ENCODE measurements at regions not wholly inside any gene's neighbourhood (a gene's known extent, or its start where the extent isn't known, plus 50 kb on each side); places are given as distances from the start of the nearest gene placed in this dataset.
"Not testable (repeated sequence)": the region's sequence is repeated elsewhere in the genome, so short reads cannot be mapped to it uniquely, and the experiment has no call there.

DNA sequence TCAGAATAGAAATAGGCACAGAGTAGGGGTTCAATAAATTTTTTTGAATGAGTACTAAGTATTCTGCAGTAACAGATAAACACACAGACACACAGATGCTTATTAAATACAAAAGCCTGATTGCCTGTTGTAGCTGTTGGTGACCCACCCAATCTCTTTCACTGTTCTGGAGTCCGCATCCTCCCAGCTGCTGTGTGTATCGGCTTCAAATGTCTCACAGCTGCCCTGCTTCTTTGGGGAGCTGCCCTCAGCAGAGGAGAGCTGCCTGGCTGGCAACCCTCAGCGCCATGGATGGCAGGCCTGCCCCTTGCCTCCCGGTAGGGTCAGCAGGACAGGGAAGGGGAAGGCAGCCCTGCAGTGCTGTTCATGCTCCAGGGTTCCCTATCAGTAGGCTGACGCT, 50.5 kb upstream of the PRNP start:
- Histone ChIP-seq H3K9ac (ENCODE audit: low read depth, low read length) (no peak overlapping the region), H3K36me3 (ENCODE audit: insufficient read depth, low read length) (no peaks in the 10 kb centered on the region), H3K9me3 (ENCODE audit: control insufficient read depth, insufficient read depth, low read length) (no peaks in the 10 kb centered on the region; the same call in 1 of the 2 replicates), H3K4me1 (ENCODE audit: insufficient read depth, low read length) (no peaks in the 10 kb centered on the region)

DNA sequence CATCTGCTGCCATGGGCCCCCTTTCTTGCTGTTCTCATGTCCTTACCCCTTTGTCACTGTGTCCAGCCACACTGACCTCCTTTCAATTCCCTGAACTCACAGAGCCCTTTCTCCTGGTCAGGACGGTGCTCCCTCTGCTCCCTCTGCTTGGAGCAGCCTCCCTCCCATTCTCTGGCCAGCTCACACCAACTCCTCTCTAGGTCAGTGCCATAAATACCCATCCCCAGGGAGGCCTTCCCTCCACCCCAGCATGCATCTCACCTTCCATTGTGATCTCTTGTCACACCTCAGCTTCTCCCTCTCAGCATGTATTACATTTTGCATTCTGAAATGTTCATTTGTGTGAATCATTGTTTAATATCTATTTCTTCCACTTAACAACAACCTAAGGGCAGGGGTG, 50.9 kb upstream of the PRNP start:
- H3K9ac ChIP-seq (ENCODE audit: low read depth, low read length) = no peak overlapping the region
- no peaks in the 10 kb centered on the region; the same call in 1 of the 2 replicates for H3K9me3 ChIP-seq (ENCODE audit: control insufficient read depth, insufficient read depth, low read length)
- no peaks in the 10 kb centered on the region for H3K4me1 ChIP-seq (ENCODE audit: insufficient read depth, low read length)
- no peaks in the 10 kb centered on the region for H3K36me3 ChIP-seq (ENCODE audit: insufficient read depth, low read length)

DNA sequence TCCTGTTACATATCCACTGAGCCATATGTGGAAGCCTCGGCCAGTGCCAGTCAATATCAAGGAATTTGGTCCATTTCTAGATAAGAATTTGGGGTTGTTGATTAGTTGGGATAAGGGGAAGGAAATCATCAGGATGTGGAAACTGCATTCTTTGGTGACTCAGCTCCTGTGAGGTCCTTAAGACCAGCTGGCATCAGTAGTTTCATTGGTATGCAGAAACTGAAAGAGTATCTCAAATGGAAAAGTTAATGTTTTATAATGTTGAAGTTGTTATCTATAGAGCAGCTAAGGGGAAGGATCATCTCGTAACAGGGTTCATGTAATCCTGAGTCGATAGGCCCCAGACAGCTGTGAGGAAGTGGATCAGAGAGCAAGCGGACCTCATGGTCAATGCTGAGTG, 52.5 kb upstream of the PRNP start:
- Histone ChIP-seq H3K36me3 (ENCODE audit: insufficient read depth, low read length) (no peaks in the 10 kb centered on the region), H3K4me1 (ENCODE audit: insufficient read depth, low read length) (no peaks in the 10 kb centered on the region), H3K9me3 (ENCODE audit: control insufficient read depth, insufficient read depth, low read length) (no peaks in the 10 kb centered on the region; the same call in 1 of the 2 replicates), H3K9ac (ENCODE audit: low read depth, low read length) (no peak overlapping the region)

DNA sequence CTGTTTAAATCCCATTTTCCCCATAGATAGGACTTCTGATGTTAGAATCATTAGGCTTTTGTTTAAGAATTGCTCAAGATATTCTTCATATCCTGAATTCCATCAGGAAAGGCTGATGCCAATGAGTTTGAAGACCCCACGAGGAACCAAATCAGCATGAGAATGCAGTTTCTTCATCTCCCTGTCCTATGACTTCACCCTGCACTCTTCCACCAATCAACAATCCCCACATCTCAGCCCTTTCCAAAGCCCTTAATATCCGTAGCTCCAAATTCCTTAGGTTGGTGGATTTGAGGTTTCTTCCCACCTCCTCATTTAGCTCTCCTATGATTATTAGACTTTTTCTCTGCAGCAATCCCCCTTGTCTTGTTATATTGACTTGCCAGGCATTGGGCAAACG, 52.9 kb upstream of the PRNP start:
- no peaks in the 10 kb centered on the region; the same call in 1 of the 2 replicates for H3K9me3 ChIP-seq (ENCODE audit: control insufficient read depth, insufficient read depth, low read length)
- H3K4me1 ChIP-seq (ENCODE audit: insufficient read depth, low read length) = no peaks in the 10 kb centered on the region
- no peak overlapping the region for H3K9ac ChIP-seq (ENCODE audit: low read depth, low read length)
- H3K36me3 ChIP-seq (ENCODE audit: insufficient read depth, low read length) = no peaks in the 10 kb centered on the region

DNA sequence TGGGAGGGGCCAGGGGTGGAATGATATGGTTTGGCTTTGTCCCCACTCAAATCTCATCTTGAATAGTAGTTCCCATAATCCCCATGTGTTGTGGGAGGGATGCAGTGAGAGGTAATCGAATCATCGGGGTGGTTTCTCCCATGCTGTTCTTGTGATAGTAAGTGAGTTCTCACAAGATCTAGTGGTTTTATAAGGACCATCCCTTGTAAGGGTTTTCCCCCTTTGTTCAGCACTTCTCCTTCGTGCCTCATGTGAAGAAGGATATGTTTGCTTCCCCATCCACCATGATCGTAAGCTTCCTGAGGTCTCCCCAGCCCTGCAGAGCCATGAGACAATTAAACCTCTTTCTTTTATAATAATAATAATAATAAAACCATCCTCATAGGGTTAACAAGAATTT, 53.4 kb upstream of the PRNP start:
- no peaks in the 10 kb centered on the region; the same call in 1 of the 2 replicates for H3K9me3 ChIP-seq (ENCODE audit: control insufficient read depth, insufficient read depth, low read length)
- no peak overlapping the region for H3K9ac ChIP-seq (ENCODE audit: low read depth, low read length)
- no peaks in the 10 kb centered on the region for H3K4me1 ChIP-seq (ENCODE audit: insufficient read depth, low read length)
- no peaks in the 10 kb centered on the region for H3K36me3 ChIP-seq (ENCODE audit: insufficient read depth, low read length)

DNA sequence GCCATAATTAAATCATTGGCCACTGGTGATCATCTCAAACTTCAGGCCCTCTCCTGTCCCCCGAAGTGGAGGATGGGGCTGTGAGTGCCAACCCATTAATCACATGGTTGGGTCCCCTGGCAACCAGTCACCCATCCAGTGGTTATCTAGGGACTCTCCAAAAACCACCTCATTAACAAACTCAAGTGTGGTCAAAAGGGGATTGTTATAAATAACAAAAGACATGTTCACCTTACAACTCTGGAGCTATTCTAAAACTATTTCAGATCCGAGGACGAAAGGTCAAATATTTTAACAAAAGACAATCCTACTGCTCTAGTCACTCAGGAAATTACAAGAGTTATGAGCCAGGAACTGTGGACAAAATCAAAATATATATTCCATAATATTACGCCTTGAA, 60.0 kb upstream of the PRNP start:
- no peaks in the 10 kb centered on the region for H3K4me1 ChIP-seq (ENCODE audit: insufficient read depth, low read length)
- H3K36me3 ChIP-seq (ENCODE audit: insufficient read depth, low read length) = no peaks in the 10 kb centered on the region
- no peak overlapping the region for H3K9ac ChIP-seq (ENCODE audit: low read depth, low read length)
- H3K9me3 ChIP-seq (ENCODE audit: control insufficient read depth, insufficient read depth, low read length) = 0 out of 2 replicates have a peak, but pooled peaks cover 5% of the 10 kb centered on the region

DNA sequence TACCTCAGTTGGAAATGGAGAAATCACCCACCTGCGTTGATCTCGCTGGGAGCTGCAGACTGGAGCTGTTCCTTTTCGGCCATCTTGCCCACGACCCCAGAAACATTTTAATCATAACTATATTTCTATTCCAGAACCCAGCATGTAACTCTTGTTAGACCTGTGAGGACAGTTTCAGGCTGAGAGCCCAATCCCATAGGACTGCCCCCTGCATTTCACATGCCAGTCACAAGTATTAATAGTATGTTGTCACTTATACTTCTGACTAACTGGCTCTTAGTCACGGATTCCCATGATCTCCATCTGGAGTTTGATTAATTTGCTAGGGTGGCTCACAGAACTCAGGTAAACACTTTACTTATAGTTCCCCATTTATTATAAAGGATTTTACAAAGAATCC, 60.6 kb upstream of the PRNP start:
- Histone ChIP-seq H3K4me1 (ENCODE audit: insufficient read depth, low read length) (no peaks in the 10 kb centered on the region), H3K9ac (ENCODE audit: low read depth, low read length) (no peak overlapping the region), H3K36me3 (ENCODE audit: insufficient read depth, low read length) (no peaks in the 10 kb centered on the region), H3K9me3 (ENCODE audit: control insufficient read depth, insufficient read depth, low read length) (0 out of 2 replicates have a peak, but pooled peaks cover 5% of the 10 kb centered on the region)

DNA sequence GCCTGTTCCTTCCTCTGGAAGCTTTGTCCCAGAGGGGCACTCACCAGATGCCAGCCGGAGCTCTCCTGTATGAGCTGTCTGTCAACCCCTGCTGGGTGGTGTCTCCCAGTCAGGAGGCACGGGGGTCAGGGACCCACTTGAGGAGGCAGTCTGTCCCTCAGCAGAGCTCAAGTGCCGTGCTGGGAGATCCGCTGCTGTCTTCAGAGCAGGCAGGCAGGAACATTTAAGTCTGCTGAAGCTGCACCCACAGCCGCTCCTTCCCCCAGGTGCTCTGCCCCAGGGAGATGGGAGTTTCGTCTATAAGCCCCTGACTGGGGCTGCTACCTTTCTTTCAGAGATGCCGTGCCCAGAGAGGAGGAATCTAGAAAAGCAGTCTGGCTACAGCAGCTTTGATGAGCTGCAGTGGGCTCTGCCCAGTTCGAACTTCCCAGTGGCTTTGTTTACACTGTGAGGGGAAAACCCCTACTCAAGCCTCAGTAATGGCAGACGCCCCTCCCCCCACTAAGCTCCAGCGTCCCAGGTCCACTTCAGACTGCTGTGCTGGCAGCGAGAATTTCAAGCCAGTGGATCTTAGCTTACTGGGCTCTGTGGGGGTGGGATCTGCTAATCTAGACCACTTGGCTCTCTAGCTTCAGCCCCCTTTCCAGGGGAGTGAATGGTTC, 61.5 kb upstream of the PRNP start:
- not testable (repeated sequence) for H3K4me1 ChIP-seq (ENCODE audit: insufficient read depth, low read length); H3K36me3 ChIP-seq (ENCODE audit: insufficient read depth, low read length); H3K9me3 ChIP-seq (ENCODE audit: control insufficient read depth, insufficient read depth, low read length); H3K9ac ChIP-seq (ENCODE audit: low read depth, low read length)

DNA sequence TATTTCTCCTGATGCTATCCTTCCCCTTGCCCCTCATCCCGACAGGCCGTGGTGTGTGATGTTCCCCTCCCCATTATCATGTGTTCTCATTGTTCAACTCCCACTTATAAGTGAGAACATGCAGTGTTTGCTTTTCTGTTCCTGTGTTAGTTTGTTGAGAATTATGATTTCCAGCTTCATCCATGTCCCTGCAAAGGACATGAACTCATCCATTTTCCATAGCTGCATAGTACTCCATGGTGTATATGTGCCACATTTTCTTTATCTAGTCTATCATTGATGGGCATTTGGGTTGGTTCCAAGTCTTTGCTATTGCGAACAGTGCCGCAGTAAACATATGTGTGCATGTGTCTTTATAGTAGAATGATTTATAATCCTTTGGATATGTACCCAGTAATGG, 67.1 kb upstream of the PRNP start:
- not testable (repeated sequence) for H3K9me3 ChIP-seq (ENCODE audit: control insufficient read depth, insufficient read depth, low read length); H3K4me1 ChIP-seq (ENCODE audit: insufficient read depth, low read length); H3K9ac ChIP-seq (ENCODE audit: low read depth, low read length); H3K36me3 ChIP-seq (ENCODE audit: insufficient read depth, low read length)

DNA sequence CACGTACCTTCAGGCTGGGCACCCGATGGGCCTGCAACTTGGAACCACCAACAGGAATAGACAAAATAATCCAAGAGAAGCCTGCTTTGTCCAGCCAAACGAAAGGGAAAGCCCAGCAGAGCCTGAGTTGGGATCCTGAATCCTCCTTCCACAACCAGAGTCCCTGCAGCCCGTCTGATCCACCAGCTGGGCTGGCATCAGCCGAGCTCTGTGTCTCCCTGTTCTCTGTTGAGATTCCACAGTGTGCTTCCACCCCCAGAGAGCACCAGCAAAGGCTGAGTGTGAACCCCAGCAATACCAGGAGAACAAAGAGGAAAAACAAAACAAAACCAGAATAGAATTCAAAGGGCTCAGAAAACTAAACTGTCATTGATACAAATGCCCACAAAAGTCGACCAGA, 68.8 kb upstream of the PRNP start:
- H3K9me3 ChIP-seq (ENCODE audit: control insufficient read depth, insufficient read depth, low read length) = no peaks in the 10 kb centered on the region; the same call in 1 of the 2 replicates
- H3K36me3 ChIP-seq (ENCODE audit: insufficient read depth, low read length) = no peaks in the 10 kb centered on the region
- no peak overlapping the region for H3K9ac ChIP-seq (ENCODE audit: low read depth, low read length)
- no peaks in the 10 kb centered on the region for H3K4me1 ChIP-seq (ENCODE audit: insufficient read depth, low read length)

DNA sequence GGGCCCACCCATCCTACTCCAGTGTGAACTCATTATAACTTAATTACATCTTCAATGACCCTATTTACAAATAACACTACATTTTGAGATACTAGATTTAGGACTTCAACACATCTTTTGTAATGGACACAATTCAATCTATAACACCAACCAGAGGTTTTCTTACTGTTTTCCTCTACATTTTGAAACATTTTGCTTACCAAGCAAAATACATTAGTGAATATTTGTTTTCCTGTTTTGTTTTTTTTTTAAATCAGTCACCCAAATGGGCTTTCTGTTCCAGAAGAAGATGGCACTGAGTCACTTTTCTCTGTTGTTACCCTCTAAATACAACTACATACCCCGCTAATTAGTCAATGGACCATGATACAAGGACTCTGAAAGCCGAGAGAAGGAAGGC, 69.2 kb upstream of the PRNP start:
- Histone ChIP-seq H3K9me3 (ENCODE audit: control insufficient read depth, insufficient read depth, low read length) (no peaks in the 10 kb centered on the region; the same call in 1 of the 2 replicates), H3K9ac (ENCODE audit: low read depth, low read length) (no peak overlapping the region)

DNA sequence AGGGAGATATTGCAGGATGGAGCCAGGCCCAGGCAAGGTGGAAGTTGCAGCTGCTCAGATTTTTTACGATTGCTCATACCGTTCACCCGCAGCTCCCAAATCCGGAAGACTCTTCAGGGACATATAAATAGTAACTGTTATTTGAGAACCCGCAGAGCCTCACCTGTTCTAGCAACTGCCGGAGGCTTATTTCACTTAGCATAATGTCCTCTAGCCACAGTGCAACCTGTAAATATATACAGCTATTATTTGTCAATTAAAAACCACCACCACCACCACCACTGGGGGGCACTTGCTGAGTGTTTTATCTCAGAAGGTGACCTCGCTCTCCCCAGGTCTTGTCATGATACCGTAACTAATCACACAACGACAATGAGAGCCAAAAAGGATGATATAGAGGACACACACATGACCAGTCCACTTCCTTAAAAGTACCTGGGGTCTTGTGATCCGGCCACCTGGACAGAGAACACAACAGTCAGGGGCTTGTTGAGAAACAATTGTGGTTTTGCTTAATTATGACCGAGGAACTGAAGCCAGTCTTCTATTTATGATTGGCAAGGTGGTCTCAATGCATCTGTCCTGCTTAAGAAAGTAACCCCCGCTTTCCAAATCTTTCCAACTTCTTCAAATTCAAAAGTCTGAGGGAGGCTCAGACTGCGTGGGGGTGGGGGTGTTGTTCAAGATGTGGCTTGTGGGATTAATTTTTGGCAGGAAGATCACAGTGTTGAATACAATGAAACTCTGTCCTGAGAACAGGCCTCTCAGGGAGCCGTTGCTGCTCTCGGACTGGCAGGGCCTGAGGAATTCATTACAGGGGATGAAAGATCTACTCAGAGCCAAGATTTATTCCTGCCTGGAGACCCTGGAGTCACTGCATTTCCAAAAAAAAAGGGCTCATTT, 72.3 kb upstream of the PRNP start:
- Histone ChIP-seq H3K9me3 (ENCODE audit: control insufficient read depth, insufficient read depth, low read length) (no peaks in the 10 kb centered on the region; the same call in 1 of the 2 replicates), H3K9ac (ENCODE audit: low read depth, low read length) (no peak overlapping the region), H3K4me1 (ENCODE audit: insufficient read depth, low read length) (no peaks in the 10 kb centered on the region), H3K36me3 (ENCODE audit: insufficient read depth, low read length) (no peaks in the 10 kb centered on the region)

More for the DNA sequence above, 69.2 kb upstream of the PRNP start:
- no peaks in the 10 kb centered on the region for H3K36me3 ChIP-seq (ENCODE audit: insufficient read depth, low read length)
- no peaks in the 10 kb centered on the region for H3K4me1 ChIP-seq (ENCODE audit: insufficient read depth, low read length)

DNA sequence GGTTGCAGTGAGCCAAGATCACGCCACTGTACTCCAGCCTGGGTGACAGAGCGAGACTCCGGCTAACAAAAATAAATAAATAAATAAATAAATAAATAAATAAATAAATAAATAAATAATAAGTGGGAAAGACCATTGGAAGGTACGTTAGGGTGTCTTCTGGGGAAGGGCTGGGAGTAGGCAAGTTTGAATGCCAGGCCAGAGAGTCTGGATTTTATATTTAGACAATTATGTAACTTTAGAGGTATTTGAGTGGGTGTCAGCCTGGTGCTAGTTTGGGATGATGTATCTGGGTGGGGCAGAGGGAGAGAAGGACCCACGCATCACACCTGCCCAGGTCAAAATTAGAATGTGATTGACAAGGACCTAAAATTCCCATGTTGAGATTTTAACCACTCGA, 73.1 kb upstream of the PRNP start:
- H3K9me3 ChIP-seq (ENCODE audit: control insufficient read depth, insufficient read depth, low read length) = no peaks in the 10 kb centered on the region; the same call in 1 of the 2 replicates
- H3K9ac ChIP-seq (ENCODE audit: low read depth, low read length) = no peak overlapping the region
- H3K36me3 ChIP-seq (ENCODE audit: insufficient read depth, low read length) = no peaks in the 10 kb centered on the region
- no peaks in the 10 kb centered on the region for H3K4me1 ChIP-seq (ENCODE audit: insufficient read depth, low read length)

DNA sequence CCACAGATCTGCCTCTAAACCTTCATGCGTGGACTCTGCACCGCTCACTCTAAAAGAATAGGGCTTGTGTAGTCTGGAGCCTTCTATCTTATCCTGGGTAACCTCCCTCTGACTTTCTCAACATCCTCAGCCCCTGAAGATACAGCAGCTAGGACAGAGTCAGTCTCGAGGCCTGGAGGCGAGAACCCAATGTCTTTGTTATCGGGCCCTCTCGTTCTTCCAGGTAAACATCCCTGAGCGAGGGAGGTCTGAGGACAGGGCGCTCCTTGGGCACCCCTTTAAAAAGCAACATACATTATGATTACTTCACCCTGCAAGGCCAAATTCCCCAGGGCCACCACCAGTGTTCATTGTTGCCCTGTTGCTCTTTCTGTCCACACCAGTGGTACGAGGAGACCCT, 75.4 kb upstream of the PRNP start:
- Histone ChIP-seq H3K4me1 (ENCODE audit: insufficient read depth, low read length) (no peaks in the 10 kb centered on the region), H3K9ac (ENCODE audit: low read depth, low read length) (no peak overlapping the region), H3K9me3 (ENCODE audit: control insufficient read depth, insufficient read depth, low read length) (no peaks in the 10 kb centered on the region), H3K36me3 (ENCODE audit: insufficient read depth, low read length) (no peaks in the 10 kb centered on the region)

DNA sequence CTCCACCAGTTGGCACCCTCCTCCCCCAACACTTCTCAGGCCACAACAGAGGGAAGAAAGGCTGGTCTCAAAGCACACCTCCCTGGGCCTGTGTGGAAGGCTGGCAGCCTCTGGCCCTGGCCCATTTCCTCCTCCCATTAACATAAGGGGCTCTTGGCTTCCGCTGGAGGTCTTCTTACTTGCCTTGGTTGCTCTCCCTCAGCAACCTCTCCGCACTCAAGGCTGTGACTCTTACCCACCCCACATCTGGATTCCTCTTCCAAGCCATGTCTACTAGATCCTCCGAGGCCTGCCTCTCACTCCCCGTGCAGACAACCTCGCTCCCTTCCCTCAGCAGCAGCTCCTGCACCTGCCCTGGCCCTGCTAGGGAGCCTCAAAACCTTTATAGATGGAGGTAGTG, 76.7 kb upstream of the PRNP start:
- Histone ChIP-seq H3K9ac (ENCODE audit: low read depth, low read length) (no peak overlapping the region), H3K4me1 (ENCODE audit: insufficient read depth, low read length) (no peaks in the 10 kb centered on the region), H3K36me3 (ENCODE audit: insufficient read depth, low read length) (no peaks in the 10 kb centered on the region), H3K9me3 (ENCODE audit: control insufficient read depth, insufficient read depth, low read length) (no peaks in the 10 kb centered on the region)
